ENCODE measurements at regions not wholly inside any gene's neighbourhood (a gene's known extent, or its start where the extent isn't known, plus 50 kb on each side); places are given as distances from the start of the nearest gene placed in this dataset.

DNA sequence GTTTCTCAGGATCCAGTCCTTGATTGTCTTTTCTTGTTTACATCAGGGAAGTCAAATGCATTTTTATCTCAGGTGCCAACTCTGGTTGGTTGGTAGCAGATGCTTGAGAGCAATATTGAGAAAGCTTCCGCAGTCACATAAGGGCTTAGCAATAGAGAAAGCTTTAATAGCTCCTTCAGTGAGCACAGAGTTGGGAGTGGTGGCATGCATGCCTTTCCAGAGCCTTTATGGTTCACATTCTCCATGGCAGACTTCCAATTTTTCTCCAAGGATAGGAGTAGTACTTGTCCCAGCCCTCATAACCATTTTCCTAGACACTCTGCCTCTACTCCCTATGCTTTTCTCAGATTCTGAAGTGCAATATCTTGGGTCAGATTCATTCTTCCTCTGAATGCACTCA, 280.4 kb downstream of the AEBP2 start:
- H3K27me3 Mint-ChIP-seq (ENCODE audit: insufficient read depth, unreplicated experiment), result peaks cover 16% of the 10 kb centered on the region
- H3K36me3 Mint-ChIP-seq (ENCODE audit: insufficient read depth, unreplicated experiment), result no peaks in the 10 kb centered on the region
- no peak for DNase-seq
- H3K9me3 ChIP-seq, result no peaks in the 10 kb centered on the region
- no peaks in the 10 kb centered on the region for H3K27me3 ChIP-seq (replicated peaks; ENCODE audit: control insufficient read depth, insufficient read depth, low read length)
- BruUV-seq (replicated peaks), result no TSS peak
- H3K4me1 Mint-ChIP-seq (ENCODE audit: low read depth, unreplicated experiment), result no peaks in the 10 kb centered on the region
- CTCF ChIA-PET, result no interaction called here
- no peaks in the 10 kb centered on the region for H3K36me3 ChIP-seq (ENCODE audit: control insufficient read depth, insufficient read depth, low read length)
- no peak for TF ChIP-seq CTCF (IDR thresholded peaks at IDR 0.05; ENCODE audit: insufficient read depth in 1 of 2, low read depth in 1 of 2, low read length in 1 of 2, severe bottlenecking in 1 of 2, unreplicated experiment in 1 of 2)
- H3K27ac Mint-ChIP-seq (ENCODE audit: unreplicated experiment), result no peak overlapping the region
- POLR2A ChIA-PET, result no interaction called here
- no peaks in the 10 kb centered on the region for H3K9me3 Mint-ChIP-seq (ENCODE audit: unreplicated experiment)
- H3K4me3 ChIP-seq (ENCODE audit: low read depth, low read length), result no peak overlapping the region
- no peaks in the 10 kb centered on the region for H3K4me1 ChIP-seq
- intact Hi-C loops (cut with micrococcal nuclease; ENCODE audit: unreplicated experiment), result no loop called here
- no peak overlapping the region for H3K4me3 Mint-ChIP-seq (ENCODE audit: unreplicated experiment)

- no peaks in the 10 kb centered on the region for H3K9me3 Mint-ChIP-seq (ENCODE audit: unreplicated experiment)
- CTCF ChIA-PET, result no interaction called here
Observed at GRCh38 chr12:19726122-19726521, 286.8 kb downstream of the AEBP2 start.

DNA sequence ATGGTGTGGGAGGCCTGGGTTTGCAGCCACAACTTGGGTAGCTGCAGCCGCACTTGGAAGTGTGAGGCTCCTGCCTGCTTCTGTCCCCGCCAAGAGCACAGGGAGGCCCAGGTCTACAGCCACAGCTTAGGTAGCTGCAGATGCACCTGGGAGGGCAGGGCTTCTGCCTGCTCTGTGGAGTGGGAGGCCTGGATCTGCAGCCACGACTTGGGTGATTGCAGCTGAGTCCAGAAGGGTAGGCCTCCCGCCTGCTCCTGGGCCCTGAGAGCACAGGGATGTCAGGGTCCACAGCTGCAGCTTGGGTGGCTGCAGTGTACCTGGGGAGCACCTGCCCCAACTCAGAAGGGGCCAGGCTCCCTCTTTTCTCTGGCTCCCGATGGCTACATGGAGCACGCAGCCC, 287.3 kb downstream of the AEBP2 start:
- no peaks in the 10 kb centered on the region for H3K36me3 ChIP-seq (ENCODE audit: control insufficient read depth, insufficient read depth, low read length)
- no peaks in the 10 kb centered on the region for H3K4me1 Mint-ChIP-seq (ENCODE audit: low read depth, unreplicated experiment)
- ChIA-PET CTCF (no interaction called here), POLR2A (no interaction called here)
- no peak for TF ChIP-seq CTCF (IDR thresholded peaks at IDR 0.05; ENCODE audit: insufficient read depth in 1 of 2, low read depth in 1 of 2, low read length in 1 of 2, severe bottlenecking in 1 of 2, unreplicated experiment in 1 of 2)
- H3K4me1 ChIP-seq, result no peaks in the 10 kb centered on the region
- no TSS peak for BruUV-seq (replicated peaks)
- DNase-seq, result no peak
- peaks cover 4% of the 10 kb centered on the region; the same call in 1 of the 2 replicates for H3K9me3 ChIP-seq
- no peak overlapping the region for H3K4me3 Mint-ChIP-seq (ENCODE audit: unreplicated experiment)
- intact Hi-C loops (cut with micrococcal nuclease; ENCODE audit: unreplicated experiment), result no loop called here
- H3K27me3 Mint-ChIP-seq (ENCODE audit: insufficient read depth, unreplicated experiment), result no peaks in the 10 kb centered on the region
- no peak overlapping the region for H3K27ac Mint-ChIP-seq (ENCODE audit: unreplicated experiment)
- no peak overlapping the region for H3K4me3 ChIP-seq (ENCODE audit: low read depth, low read length)
- H3K27me3 ChIP-seq (replicated peaks; ENCODE audit: control insufficient read depth, insufficient read depth, low read length), result no peaks in the 10 kb centered on the region
- no peaks in the 10 kb centered on the region for H3K36me3 Mint-ChIP-seq (ENCODE audit: insufficient read depth, unreplicated experiment)
- H3K9me3 Mint-ChIP-seq (ENCODE audit: unreplicated experiment), result no peaks in the 10 kb centered on the region

More at GRCh38 chr12:19726122-19726521, 286.8 kb downstream of the AEBP2 start:
- no peak for DNase-seq
- Mint-ChIP-seq H3K4me1 (ENCODE audit: low read depth, unreplicated experiment) (no peaks in the 10 kb centered on the region), H3K27me3 (ENCODE audit: insufficient read depth, unreplicated experiment) (no peaks in the 10 kb centered on the region), H3K27ac (ENCODE audit: unreplicated experiment) (no peak overlapping the region), H3K36me3 (ENCODE audit: insufficient read depth, unreplicated experiment) (no peaks in the 10 kb centered on the region), H3K4me3 (ENCODE audit: unreplicated experiment) (no peak overlapping the region)
- no peak for TF ChIP-seq CTCF (IDR thresholded peaks at IDR 0.05; ENCODE audit: insufficient read depth in 1 of 2, low read depth in 1 of 2, low read length in 1 of 2, severe bottlenecking in 1 of 2, unreplicated experiment in 1 of 2)
- POLR2A ChIA-PET, result no interaction called here
- intact Hi-C loops (cut with micrococcal nuclease; ENCODE audit: unreplicated experiment), result no loop called here
- no peaks in the 10 kb centered on the region for H3K36me3 ChIP-seq (ENCODE audit: control insufficient read depth, insufficient read depth, low read length)
- no peaks in the 10 kb centered on the region for H3K27me3 ChIP-seq (replicated peaks; ENCODE audit: control insufficient read depth, insufficient read depth, low read length)
- no TSS peak for BruUV-seq (replicated peaks)
- H3K4me3 ChIP-seq (ENCODE audit: low read depth, low read length), result no peak overlapping the region
- no peaks in the 10 kb centered on the region for H3K4me1 ChIP-seq
- H3K9me3 ChIP-seq, result peaks cover 4% of the 10 kb centered on the region; the same call in 1 of the 2 replicates
